HUES6 (cell line): ENCODE measurements at regions not wholly inside any gene's neighbourhood (a gene's known extent, or its start where the extent isn't known, plus 50 kb on each side); places are given as distances from the start of the nearest gene placed in this dataset.

ENCODE experiments used
- H3K27ac ChIP-seq: 2 replicates; pipeline ENCODE4 v1.7.0; 2013; ENCODE audit warnings: low read depth, mild to moderate bottlenecking, low read length, inconsistent platforms
- H3K27me3 ChIP-seq: 2 replicates; pipeline ENCODE4 v1.6.1; 2013; ENCODE audit warnings: low read length; ENCODE audit not compliant: control insufficient read depth, insufficient read depth
- H3K36me3 ChIP-seq: 2 replicates; pipeline ENCODE4 v1.6.1; 2013; ENCODE audit warnings: low read length; ENCODE audit not compliant: control insufficient read depth, insufficient read depth
- H3K4me1 ChIP-seq: 2 replicates; pipeline ENCODE4 v1.6.1; 2013; ENCODE audit warnings: low read length; ENCODE audit not compliant: control insufficient read depth, insufficient read depth
- H3K4me3 ChIP-seq: 2 replicates; pipeline ENCODE4 v1.5.1; 2013; ENCODE audit warnings: low read depth, low read length
- H3K9ac ChIP-seq: one replicate; pipeline ENCODE4 v1.6.1; 2013; ENCODE audit warnings: mild to moderate bottlenecking, low read length
- H3K9me3 ChIP-seq: 2 replicates; pipeline ENCODE4 v1.6.1; 2013; ENCODE audit warnings: low read depth, low read length; ENCODE audit not compliant: control insufficient read depth, insufficient read depth

GRCh38 chr13:34881494-34881893 is 60.6 kb upstream of the NBEA start:
- Histone ChIP-seq H3K27me3 (no peaks in the 10 kb centered on the region), H3K9ac (no peak overlapping the region), H3K27ac (no peak overlapping the region), H3K4me1 (no peaks in the 10 kb centered on the region), H3K9me3 (no peaks in the 10 kb centered on the region), H3K4me3 (no peak overlapping the region), H3K36me3 (no peaks in the 10 kb centered on the region)

GRCh38 chr13:34883396-34883795 is 58.7 kb upstream of the NBEA start:
- Histone ChIP-seq H3K36me3 (no peaks in the 10 kb centered on the region), H3K27ac (no peak overlapping the region), H3K9ac (no peak overlapping the region), H3K9me3 (no peaks in the 10 kb centered on the region), H3K4me1 (no peaks in the 10 kb centered on the region), H3K4me3 (no peak overlapping the region), H3K27me3 (no peaks in the 10 kb centered on the region)

- H3K4me1 ChIP-seq, result no peaks in the 10 kb centered on the region
Measured at GRCh38 chr13:34884366-34884765, 57.7 kb upstream of the NBEA start.

GRCh38 chr13:34886121-34886875 is 55.8 kb upstream of the NBEA start:
- Histone ChIP-seq H3K4me1 (no peaks in the 10 kb centered on the region), H3K4me3 (no peak overlapping the region), H3K27ac (no peak overlapping the region), H3K27me3 (no peaks in the 10 kb centered on the region), H3K9me3 (no peaks in the 10 kb centered on the region), H3K9ac (no peak overlapping the region), H3K36me3 (no peaks in the 10 kb centered on the region)

More at GRCh38 chr13:34884366-34884765, 57.7 kb upstream of the NBEA start:
- Histone ChIP-seq H3K9me3 (no peaks in the 10 kb centered on the region), H3K4me3 (no peak overlapping the region), H3K36me3 (no peaks in the 10 kb centered on the region), H3K27me3 (no peaks in the 10 kb centered on the region), H3K9ac (no peak overlapping the region), H3K27ac (no peak overlapping the region)

- no peak overlapping the region for H3K4me3 ChIP-seq
- H3K36me3 ChIP-seq, result no peaks in the 10 kb centered on the region
- no peak overlapping the region for H3K27ac ChIP-seq
- H3K27me3 ChIP-seq, result no peaks in the 10 kb centered on the region
- H3K9me3 ChIP-seq, result no peaks in the 10 kb centered on the region
- no peaks in the 10 kb centered on the region for H3K4me1 ChIP-seq
- no peak overlapping the region for H3K9ac ChIP-seq
Measured at GRCh38 chr13:34886987-34887386, 55.1 kb upstream of the NBEA start.
